Putamen (tissue), 1 donor: ENCODE measurements at regions not wholly inside any gene's neighbourhood (a gene's known extent, or its start where the extent isn't known, plus 50 kb on each side); places are given as distances from the start of the nearest gene placed in this dataset.

Experiments used
- DNase-seq: peaks from one replicate; pipeline ENCODE4 v3.0.0-alpha.2; 2016; ENCODE audit warnings: low spot score

- DNase-seq = no peak
These were observed 238.3 kb downstream of the SEC14L1 start for GRCh38 chr17:77379065-77379428.

- no peak for DNase-seq
These were observed 239.1 kb downstream of the SEC14L1 start for GRCh38 chr17:77379832-77380231.

DNA sequence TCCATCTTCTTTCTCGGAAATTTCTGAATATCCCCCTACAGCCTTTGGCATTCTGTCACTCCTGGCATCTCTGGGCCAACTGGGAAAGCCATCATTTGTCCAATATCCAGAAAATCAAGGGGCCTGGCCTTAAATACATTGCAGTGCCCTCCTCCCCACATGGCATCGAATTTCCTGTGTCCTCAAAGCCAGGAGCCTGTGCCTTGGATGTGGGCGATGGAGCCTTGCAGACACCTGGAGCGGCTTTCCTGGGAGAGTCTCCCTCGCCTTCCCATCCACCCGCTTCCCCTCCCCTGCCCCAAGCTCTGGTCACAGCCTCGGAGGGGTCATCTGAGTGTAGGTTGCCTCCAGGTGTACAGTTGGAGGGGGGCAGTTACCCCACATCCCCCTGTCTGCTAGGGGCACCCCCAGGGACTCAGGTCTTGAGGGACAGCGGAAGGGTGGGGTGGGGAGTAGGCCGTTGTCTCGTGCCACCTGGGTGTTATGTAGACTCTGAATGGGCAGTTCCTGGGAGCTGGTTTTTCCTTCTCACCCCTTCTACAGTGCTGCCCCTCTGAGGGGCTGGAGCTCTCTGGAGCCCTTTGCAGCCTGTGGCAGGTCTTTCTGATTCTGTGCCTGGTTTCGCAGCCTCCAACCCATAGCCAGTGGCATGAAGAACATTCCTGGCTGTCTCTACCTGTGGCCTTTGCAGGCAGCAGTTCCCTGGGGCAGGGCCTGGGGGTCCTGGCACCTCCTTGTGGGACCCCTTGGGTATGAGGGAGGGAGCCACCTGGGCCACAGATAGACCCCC is 239.8 kb downstream of the SEC14L1 start:
- DNase-seq = no peak

- DNase-seq = no peak
These were observed 240.5 kb downstream of the SEC14L1 start for GRCh38 chr17:77381185-77381700.

DNA sequence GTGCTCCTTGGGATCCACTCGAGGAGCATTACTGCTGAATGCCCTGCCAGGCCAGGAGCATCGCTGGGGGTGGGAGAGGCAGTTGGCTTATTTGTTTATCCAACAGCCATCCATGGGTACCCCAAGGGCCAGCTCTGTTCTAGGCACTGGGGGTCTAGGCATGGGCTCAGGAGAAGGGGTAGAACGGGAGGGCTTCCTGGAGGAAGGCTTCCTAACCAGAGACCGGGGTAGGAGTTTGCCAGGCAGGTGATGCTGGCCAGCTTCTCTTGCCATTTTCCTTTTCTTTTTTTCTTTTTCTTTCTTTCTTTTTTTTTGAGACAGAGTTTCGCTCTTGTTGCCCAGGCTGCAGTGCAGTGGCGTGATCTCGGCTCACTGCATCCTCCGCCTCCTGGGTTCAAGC is 241.0 kb downstream of the SEC14L1 start:
- DNase-seq = no peak

DNA sequence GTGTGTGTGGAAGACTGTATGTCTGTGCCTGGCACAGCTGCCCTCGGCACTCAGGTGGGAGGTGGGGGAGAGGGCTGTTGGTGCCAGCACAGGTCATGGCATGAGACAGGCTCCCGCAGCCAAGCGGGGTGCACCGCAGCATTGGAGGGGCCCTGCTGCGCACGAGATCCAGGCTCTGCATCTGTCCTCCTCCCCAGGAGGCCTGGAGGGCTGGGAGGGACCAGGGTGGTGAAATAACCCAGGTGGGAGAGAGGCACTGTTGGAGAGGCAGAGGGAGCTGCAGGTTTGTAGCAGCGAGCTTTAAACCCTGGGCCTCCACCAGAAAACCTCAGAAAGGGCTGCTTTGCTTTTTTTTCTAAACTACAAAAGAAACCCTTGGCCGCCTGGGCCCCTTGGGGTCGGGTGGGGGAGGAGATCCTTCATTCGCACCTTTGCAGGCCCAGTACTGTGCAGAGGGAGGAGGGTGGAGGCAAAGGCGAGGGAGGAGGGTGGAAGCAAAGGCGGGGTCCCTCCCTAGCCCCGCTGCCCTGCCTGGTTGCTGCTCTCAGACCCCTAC is 241.7 kb downstream of the SEC14L1 start:
- no peak for DNase-seq

- no peak for DNase-seq
These were observed 242.3 kb downstream of the SEC14L1 start for GRCh38 chr17:77382966-77383612.

DNA sequence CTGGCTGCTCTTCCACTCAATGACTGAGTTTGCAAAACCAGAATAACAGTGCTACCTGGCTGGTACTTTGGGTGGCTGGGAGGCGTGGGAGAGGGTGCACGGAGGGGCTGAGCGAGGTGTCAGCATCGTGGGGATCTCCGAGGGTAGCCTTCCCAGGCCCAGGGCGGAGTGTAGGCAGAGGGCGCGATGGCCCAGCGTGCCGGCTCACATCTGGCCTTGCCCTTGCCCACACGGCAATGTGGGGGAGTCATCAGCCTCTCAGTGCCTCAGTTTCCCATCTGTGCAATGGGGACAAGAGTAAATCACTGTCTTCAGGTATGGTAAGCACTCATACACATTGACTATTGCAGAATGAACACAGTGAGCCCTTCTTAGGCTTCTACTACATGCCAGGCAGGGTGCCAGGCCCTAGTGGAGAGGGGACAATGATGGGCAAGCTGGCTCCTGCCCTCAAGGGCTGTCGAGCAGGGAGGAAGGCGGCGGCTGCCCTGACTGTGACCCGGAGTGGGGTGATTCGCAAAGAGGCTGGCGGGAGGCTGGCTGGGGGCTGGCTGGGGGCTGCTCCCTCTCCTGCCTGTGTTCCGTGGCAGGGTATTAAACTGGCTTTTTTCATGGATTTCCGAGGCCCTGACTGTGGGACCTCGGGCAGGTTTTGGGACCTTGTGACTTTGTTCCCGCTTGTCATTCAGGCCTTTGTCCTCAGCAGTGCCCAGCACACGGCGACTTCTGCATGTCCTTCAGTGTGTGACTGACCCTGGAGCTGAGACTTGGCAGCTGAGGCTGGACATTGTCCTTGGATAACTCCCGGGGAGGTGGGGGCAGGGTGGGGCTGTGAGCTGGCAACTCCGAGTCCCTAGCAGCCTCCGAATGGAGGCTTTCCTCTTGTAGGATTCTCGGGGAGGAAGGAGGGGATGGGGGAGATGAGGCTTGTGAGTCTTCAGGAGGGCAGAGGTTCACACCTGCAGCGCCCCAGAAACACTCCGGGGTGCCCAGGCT is 243.1 kb downstream of the SEC14L1 start:
- no peak for DNase-seq

DNA sequence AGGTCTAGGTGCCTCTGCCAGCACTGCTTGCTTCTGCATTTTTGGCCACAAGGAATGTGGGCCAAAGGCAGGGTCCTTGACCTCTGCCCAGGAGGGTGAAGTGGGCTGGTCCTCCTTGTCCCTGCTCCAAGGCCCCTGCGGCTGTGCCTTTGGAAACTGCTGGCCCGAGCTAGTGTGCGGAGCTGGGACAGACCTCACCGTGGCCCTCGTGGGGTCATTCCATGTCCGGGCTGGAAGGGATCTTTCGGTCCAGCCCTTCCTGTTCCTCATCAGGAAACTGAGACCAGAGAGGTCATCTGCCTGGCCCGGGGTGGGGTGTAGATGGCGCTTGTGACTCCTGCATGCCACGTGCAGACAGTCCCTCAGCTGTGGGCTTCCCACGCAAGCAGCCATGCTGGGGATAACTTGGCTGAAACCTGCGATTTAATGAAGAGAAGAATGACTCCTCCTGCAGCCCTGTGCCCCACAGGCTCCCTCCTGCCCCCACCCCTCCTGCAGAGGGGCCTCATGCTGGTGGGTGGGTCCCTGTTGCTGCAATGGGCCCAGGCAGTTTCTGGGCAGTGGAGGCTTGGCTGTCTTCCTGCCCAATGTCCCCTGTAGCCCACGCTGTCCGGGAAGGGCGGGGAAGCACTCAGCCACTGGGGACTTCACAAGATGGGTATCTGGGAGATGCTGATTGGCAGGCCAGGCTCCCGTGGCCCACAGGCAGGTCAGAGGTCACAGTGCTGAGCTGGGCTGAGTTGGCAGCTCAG is 245.2 kb downstream of the SEC14L1 start:
- no peak for DNase-seq

DNA sequence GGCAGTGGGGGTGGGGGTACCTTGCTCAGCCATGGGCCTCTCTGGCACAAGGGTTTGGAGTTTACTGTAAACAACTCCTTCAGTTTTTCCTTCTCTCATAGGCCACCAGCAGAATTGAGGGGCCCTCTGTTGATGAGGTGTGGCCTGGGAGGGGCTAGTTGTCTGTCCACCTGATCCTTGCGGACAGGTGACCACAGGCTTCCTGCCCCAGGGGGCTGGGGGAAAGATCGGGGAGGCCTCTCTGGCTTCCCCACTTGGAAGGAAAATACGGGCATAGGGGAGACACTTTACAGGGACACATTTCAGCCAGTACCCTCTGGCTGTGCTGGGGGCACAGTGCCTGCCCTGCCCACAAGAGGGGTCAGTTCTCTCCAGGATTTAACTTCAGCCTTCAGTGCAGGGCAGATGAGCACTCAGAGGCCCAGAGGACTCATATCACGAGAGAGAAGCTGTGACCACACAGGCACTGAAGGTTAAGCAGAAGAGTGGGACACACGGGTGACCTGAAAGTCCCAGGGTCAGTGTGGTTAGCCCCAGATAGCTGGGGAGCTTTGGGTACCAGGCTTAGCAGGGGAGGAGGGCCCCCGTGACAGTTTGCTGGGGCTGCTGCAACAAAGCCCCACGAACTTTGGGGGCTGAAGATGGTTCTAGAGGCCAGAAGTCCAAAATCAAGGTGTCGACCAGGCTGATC is 245.9 kb downstream of the SEC14L1 start:
- no peak for DNase-seq

DNA sequence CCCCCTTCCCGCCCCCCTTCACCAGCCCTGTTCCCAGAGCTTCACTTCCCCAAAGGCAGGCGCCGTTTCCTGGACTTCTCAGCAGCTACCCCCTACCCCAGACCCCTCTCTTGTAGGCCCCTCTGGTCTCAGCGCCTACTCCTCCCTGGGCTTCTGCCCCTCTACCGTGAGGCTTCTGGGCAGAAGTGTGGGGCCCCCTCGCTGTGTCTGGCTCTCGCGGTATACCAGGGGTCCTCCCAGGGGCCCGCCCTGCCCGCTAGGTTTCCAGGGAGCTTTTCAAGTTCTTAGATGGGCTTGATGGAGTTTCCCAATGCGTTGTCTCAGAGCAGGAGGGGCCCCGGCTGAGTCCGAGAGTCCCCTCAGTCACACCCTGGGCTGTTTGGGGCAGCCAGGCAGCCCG is 247.1 kb downstream of the SEC14L1 start:
- no peak for DNase-seq

GRCh38 chr17:77388384-77389306 is 247.9 kb downstream of the SEC14L1 start:
- DNase-seq = no peak

DNA sequence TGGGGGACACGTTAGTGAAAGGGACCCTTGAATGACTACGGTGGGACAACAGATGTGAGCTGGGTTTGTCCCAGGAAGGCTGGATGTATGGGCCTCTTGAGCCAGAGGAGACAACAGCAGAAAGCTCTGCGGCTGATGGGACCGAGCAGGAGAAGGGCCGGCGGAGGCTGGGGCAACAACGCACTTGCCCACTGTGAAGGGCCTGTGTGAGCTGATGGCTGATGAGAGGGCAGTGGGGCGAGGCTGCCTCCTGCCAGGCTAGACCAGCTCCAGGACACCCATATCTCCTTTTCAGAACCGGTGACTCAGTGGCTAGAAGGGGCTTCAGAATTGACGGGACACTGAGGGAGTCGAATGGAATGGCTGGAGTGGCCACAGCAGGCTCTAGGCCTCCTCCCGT is 250.1 kb downstream of the SEC14L1 start:
- no peak for DNase-seq

- no peak for DNase-seq
These were observed 251.1 kb downstream of the SEC14L1 start for GRCh38 chr17:77391668-77392375.

DNA sequence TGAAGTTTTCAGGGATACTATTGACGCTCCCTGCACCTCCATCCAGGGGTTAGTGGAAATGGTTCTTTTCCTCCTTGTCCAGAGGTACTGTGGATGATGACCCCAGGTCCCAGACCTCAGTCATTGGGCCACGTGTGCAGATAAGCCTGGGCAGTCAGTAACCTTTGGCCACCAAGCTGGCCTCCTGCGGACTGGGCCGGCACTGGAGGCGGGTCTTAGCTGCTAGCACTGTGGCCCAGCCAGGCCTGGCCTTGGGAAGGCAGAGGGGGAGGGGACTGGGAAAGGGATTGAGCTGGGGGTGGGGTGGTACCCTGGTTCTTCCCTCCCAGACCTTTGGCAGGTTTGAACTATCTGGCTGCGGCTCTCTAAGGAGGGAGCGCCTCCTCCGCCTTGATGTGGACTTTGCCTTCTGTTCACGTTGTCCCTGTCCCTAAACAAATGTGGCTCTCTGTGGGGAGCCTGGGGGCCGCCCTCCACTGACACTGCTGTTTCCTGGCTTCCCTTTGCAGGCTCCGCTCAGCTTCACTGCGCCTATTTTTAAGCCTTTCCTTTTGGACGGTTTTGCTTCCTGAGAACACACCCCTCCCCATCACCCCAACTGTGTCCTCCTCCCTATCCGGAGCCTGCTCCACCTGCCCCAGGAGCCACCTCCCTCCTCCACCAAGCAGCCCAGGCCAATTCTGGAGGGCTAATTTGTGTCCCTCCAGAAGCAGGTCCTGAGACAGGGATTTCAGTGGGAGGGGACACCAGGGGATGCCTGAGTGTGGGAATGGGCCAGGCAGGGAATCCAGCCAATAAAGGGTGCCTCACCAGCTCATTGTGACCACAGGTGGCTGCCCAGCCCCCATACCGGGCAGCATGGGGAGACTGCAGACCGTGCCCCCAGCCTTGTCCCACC is 251.9 kb downstream of the SEC14L1 start:
- no peak for DNase-seq

- DNase-seq = no peak
These were observed 252.5 kb downstream of the SEC14L1 start for GRCh38 chr17:77393274-77393600.

GRCh38 chr17:77393867-77394539 is 253.2 kb downstream of the SEC14L1 start:
- no peak for DNase-seq
